ENCODE measurements at regions not wholly inside any gene's neighbourhood (a gene's known extent, or its start where the extent isn't known, plus 50 kb on each side); places are given as distances from the start of the nearest gene placed in this dataset.
"Not testable (repeated sequence)": the region's sequence is repeated elsewhere in the genome, so short reads cannot be mapped to it uniquely, and the experiment has no call there.

- Histone ChIP-seq H3K4me1 (ENCODE audit: insufficient read depth, low read length) (peaks cover 15% of the 10 kb centered on the region; the same call in 1 of the 2 replicates), H3K4me3 (ENCODE audit: low read length) (no peak overlapping the region), H3K9ac (ENCODE audit: low read depth, low read length) (no peak overlapping the region), H3K9me3 (ENCODE audit: insufficient read depth, low read depth, low read length) (no peaks in the 10 kb centered on the region), H3K36me3 (ENCODE audit: insufficient read depth, low read depth, low read length) (no peaks in the 10 kb centered on the region), H3K27me3 (ENCODE audit: insufficient read depth, low read length) (no peaks in the 10 kb centered on the region), H3K27ac (ENCODE audit: low read length) (no peak overlapping the region)
Measured at GRCh38 chr16:52308051-52308450, 238.9 kb downstream of the TOX3 start.

DNA sequence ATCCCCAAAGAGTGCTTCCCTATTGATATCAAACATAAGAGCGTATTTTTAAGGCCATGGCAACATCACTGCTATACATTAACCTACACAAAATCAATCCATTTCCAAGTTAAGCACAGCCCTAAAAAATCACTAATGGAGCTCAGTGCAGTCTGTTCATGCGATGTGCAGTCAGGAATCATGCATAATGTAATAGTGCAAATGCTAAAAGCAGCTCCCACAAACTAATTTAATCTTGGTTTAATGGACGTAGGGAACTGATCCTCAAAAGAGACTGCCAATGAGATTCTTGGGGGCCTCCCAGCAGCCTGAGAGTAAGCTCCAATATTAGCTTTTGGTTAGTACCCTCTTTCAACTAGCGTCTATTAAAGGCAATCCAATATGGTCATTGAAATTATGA is 245.9 kb downstream of the TOX3 start:
- no peak overlapping the region for H3K27ac ChIP-seq (ENCODE audit: low read length)
- H3K4me3 ChIP-seq (ENCODE audit: low read length) = no peak overlapping the region
- H3K36me3 ChIP-seq (ENCODE audit: insufficient read depth, low read depth, low read length) = no peaks in the 10 kb centered on the region
- no peaks in the 10 kb centered on the region for H3K9me3 ChIP-seq (ENCODE audit: insufficient read depth, low read depth, low read length)
- H3K9ac ChIP-seq (ENCODE audit: low read depth, low read length) = no peak overlapping the region
- no peaks in the 10 kb centered on the region for H3K4me1 ChIP-seq (ENCODE audit: insufficient read depth, low read length)
- H3K27me3 ChIP-seq (ENCODE audit: insufficient read depth, low read length) = no peaks in the 10 kb centered on the region

- no peaks in the 10 kb centered on the region for H3K4me1 ChIP-seq (ENCODE audit: insufficient read depth, low read length)
- H3K4me3 ChIP-seq (ENCODE audit: low read length) = no peak overlapping the region
- H3K36me3 ChIP-seq (ENCODE audit: insufficient read depth, low read depth, low read length) = no peaks in the 10 kb centered on the region
- no peak overlapping the region for H3K27ac ChIP-seq (ENCODE audit: low read length)
- no peaks in the 10 kb centered on the region for H3K27me3 ChIP-seq (ENCODE audit: insufficient read depth, low read length)
- H3K9ac ChIP-seq (ENCODE audit: low read depth, low read length) = no peak overlapping the region
- H3K9me3 ChIP-seq (ENCODE audit: insufficient read depth, low read depth, low read length) = no peaks in the 10 kb centered on the region
Measured at GRCh38 chr16:52298769-52299168, 248.2 kb downstream of the TOX3 start.

- not testable (repeated sequence) for H3K4me1 ChIP-seq (ENCODE audit: insufficient read depth, low read length); H3K9ac ChIP-seq (ENCODE audit: low read depth, low read length); H3K9me3 ChIP-seq (ENCODE audit: insufficient read depth, low read depth, low read length); H3K4me3 ChIP-seq (ENCODE audit: low read length); H3K27me3 ChIP-seq (ENCODE audit: insufficient read depth, low read length); H3K27ac ChIP-seq (ENCODE audit: low read length); H3K36me3 ChIP-seq (ENCODE audit: insufficient read depth, low read depth, low read length)
Measured at GRCh38 chr16:52296706-52297315, 250.1 kb downstream of the TOX3 start.

DNA sequence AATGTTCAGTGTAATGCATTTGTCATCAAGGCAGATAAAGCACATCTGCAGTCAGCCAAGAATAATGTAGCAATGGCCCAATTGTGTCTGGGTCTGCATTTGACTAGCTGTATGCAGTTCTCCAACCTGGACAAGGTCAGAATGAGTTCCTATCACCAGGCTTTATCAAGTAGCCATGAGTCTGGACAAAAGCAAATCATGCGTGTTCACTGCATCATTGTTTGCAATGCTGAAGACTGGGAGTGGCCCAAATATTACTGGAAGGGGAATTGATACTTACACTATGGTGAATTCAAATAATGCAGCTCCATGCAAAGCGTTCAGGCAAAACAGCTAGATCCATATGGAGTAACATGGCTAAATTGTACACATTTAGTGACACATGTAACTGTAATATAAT is 250.9 kb downstream of the TOX3 start:
- Histone ChIP-seq H3K4me1 (ENCODE audit: insufficient read depth, low read length) (no peaks in the 10 kb centered on the region), H3K36me3 (ENCODE audit: insufficient read depth, low read depth, low read length) (no peaks in the 10 kb centered on the region), H3K27ac (ENCODE audit: low read length) (no peak overlapping the region), H3K9ac (ENCODE audit: low read depth, low read length) (no peak overlapping the region), H3K27me3 (ENCODE audit: insufficient read depth, low read length) (no peaks in the 10 kb centered on the region), H3K9me3 (ENCODE audit: insufficient read depth, low read depth, low read length) (no peaks in the 10 kb centered on the region), H3K4me3 (ENCODE audit: low read length) (no peak overlapping the region)

DNA sequence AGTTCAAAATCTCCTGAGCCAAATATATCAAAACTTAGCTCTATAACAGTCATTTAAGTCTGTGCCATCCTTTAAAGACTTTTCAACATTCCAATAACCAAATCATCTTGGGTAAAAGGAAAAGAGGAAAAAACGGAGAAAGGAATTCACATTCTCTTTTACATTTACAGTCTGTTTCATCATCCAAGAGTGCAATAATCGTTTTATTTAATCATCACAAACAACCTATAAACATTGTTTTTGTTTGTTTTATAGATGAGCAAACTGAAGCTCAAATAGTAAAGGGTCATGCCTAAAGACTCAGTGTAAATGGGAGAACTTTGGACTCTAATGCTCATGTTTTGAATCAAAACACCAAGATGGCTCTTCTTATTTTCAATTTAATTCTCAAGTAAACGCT is 252.3 kb downstream of the TOX3 start:
- Histone ChIP-seq H3K9me3 (ENCODE audit: insufficient read depth, low read depth, low read length) (no peaks in the 10 kb centered on the region), H3K4me3 (ENCODE audit: low read length) (no peak overlapping the region), H3K27me3 (ENCODE audit: insufficient read depth, low read length) (no peaks in the 10 kb centered on the region), H3K4me1 (ENCODE audit: insufficient read depth, low read length) (no peaks in the 10 kb centered on the region), H3K36me3 (ENCODE audit: insufficient read depth, low read depth, low read length) (no peaks in the 10 kb centered on the region), H3K27ac (ENCODE audit: low read length) (no peak overlapping the region), H3K9ac (ENCODE audit: low read depth, low read length) (no peak overlapping the region)

DNA sequence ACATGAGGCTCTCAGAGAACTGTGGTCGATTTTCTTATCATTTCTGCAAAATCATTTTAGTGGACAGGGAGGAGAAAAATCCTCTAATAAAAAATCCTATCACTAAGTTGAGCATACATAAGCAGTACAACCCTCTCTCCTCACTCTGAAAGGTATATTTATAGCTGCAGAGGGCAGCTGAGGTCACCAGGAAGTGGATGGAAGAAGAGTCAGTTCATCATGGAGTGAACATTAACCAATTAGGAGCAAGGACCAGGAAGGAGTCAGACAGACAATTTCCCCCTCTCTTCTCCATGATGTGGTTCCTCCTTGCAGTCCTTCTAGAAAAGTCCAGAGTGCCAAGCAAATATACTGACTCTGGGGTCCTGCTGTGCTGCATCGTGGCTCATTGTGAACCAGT is 253.7 kb downstream of the TOX3 start:
- H3K36me3 ChIP-seq (ENCODE audit: insufficient read depth, low read depth, low read length) = no peaks in the 10 kb centered on the region
- H3K9me3 ChIP-seq (ENCODE audit: insufficient read depth, low read depth, low read length) = no peaks in the 10 kb centered on the region
- H3K27me3 ChIP-seq (ENCODE audit: insufficient read depth, low read length) = no peaks in the 10 kb centered on the region
- H3K4me3 ChIP-seq (ENCODE audit: low read length) = no peak overlapping the region
- H3K4me1 ChIP-seq (ENCODE audit: insufficient read depth, low read length) = no peaks in the 10 kb centered on the region
- no peak overlapping the region for H3K9ac ChIP-seq (ENCODE audit: low read depth, low read length)
- no peak overlapping the region for H3K27ac ChIP-seq (ENCODE audit: low read length)

DNA sequence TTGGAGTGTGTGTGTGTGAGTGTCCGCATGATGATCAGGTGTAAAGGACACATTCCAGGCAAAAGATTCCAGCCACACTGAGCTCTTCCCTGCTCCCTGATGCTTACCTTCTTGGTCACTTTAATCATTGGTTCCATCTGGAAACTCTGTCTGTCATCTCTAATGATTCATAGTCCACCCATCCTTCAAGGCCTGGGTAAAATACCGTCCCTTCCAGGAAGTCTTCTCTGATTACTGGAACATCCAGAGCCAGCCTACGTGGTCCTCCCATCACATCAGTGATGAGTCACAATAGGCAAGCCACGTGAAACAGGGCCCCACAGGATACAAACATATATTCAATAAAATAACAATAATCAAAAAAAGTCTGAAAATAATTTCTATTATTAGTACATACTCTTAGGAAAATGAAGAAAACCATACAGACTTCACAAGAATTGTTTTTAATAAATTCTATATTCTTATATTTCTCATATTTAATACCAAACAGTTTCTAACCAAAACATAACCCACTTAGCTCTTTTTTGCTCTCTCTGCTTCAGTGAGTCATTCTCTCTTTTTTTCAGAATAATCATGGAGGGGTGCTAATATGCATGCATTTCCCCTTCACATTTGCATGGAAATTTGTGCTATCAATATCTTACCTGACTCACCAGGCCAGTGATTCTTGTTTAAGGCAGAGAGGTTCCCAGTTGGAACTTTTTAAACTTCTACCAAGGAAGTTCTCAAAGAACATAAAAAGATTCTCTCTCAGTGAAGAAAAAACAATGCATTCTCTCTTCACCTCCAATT is 263.2 kb downstream of the TOX3 start:
- no peak overlapping the region for H3K4me3 ChIP-seq (ENCODE audit: low read length)
- no peaks in the 10 kb centered on the region for H3K4me1 ChIP-seq (ENCODE audit: insufficient read depth, low read length)
- H3K9me3 ChIP-seq (ENCODE audit: insufficient read depth, low read depth, low read length) = no peaks in the 10 kb centered on the region
- no peak overlapping the region for H3K27ac ChIP-seq (ENCODE audit: low read length)
- H3K9ac ChIP-seq (ENCODE audit: low read depth, low read length) = no peak overlapping the region
- no peaks in the 10 kb centered on the region for H3K36me3 ChIP-seq (ENCODE audit: insufficient read depth, low read depth, low read length)
- no peaks in the 10 kb centered on the region for H3K27me3 ChIP-seq (ENCODE audit: insufficient read depth, low read length)

- Histone ChIP-seq H3K27ac (ENCODE audit: low read length) (no peak overlapping the region), H3K4me3 (ENCODE audit: low read length) (no peak overlapping the region), H3K9ac (ENCODE audit: low read depth, low read length) (no peak overlapping the region), H3K9me3 (ENCODE audit: insufficient read depth, low read depth, low read length) (no peaks in the 10 kb centered on the region), H3K36me3 (ENCODE audit: insufficient read depth, low read depth, low read length) (no peaks in the 10 kb centered on the region), H3K4me1 (ENCODE audit: insufficient read depth, low read length) (no peaks in the 10 kb centered on the region), H3K27me3 (ENCODE audit: insufficient read depth, low read length) (no peaks in the 10 kb centered on the region)
Measured at GRCh38 chr16:52283018-52283417, 263.9 kb downstream of the TOX3 start.

GRCh38 chr16:52280086-52280485 is 266.9 kb downstream of the TOX3 start:
- H3K27me3 ChIP-seq (ENCODE audit: insufficient read depth, low read length) = no peaks in the 10 kb centered on the region
- H3K4me3 ChIP-seq (ENCODE audit: low read length) = no peak overlapping the region
- no peak overlapping the region for H3K9ac ChIP-seq (ENCODE audit: low read depth, low read length)
- H3K9me3 ChIP-seq (ENCODE audit: insufficient read depth, low read depth, low read length) = no peaks in the 10 kb centered on the region
- no peak overlapping the region for H3K27ac ChIP-seq (ENCODE audit: low read length)
- H3K4me1 ChIP-seq (ENCODE audit: insufficient read depth, low read length) = no peaks in the 10 kb centered on the region
- no peaks in the 10 kb centered on the region for H3K36me3 ChIP-seq (ENCODE audit: insufficient read depth, low read depth, low read length)

- Histone ChIP-seq H3K4me3 (ENCODE audit: low read length) (no peak overlapping the region), H3K9me3 (ENCODE audit: insufficient read depth, low read depth, low read length) (no peaks in the 10 kb centered on the region)
Measured at GRCh38 chr16:52271088-52271750, 275.7 kb downstream of the TOX3 start.

DNA sequence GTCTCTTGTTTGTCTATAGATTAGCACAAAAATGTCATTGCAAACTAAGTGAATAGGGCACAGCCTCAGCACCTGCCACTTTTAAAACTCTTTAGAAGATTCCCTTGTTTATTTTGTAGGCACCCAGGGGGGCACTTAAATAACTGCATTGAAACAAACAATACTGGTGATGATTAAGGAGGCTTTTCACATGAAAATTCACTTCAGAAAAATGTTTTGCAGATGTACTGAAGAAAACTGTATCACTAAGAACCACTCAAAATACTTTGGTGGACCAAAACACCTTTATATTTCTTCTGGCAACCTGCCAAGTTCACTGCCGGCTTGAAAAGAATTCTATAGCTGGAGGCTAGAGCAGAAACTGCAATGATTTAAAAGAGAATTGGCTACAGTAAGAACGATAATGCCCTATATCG is 281.5 kb downstream of the TOX3 start:
- H3K9me3 ChIP-seq (ENCODE audit: insufficient read depth, low read depth, low read length) = no peaks in the 10 kb centered on the region
- no peaks in the 10 kb centered on the region for H3K27me3 ChIP-seq (ENCODE audit: insufficient read depth, low read length)
- no peak overlapping the region; the same call in 1 of the 2 replicates for H3K4me3 ChIP-seq (ENCODE audit: low read length)
- H3K4me1 ChIP-seq (ENCODE audit: insufficient read depth, low read length) = peaks cover 47% of the 10 kb centered on the region
- H3K9ac ChIP-seq (ENCODE audit: low read depth, low read length) = peak overlapping the region; percentile 46; the same call in 1 of the 2 replicates
- peak overlapping the region; percentile 66 for H3K27ac ChIP-seq (ENCODE audit: low read length)
- no peaks in the 10 kb centered on the region for H3K36me3 ChIP-seq (ENCODE audit: insufficient read depth, low read depth, low read length)

More at GRCh38 chr16:52271088-52271750, 275.7 kb downstream of the TOX3 start:
- H3K36me3 ChIP-seq (ENCODE audit: insufficient read depth, low read depth, low read length) = no peaks in the 10 kb centered on the region
- no peak overlapping the region for H3K9ac ChIP-seq (ENCODE audit: low read depth, low read length)
- H3K27ac ChIP-seq (ENCODE audit: low read length) = no peak overlapping the region
- H3K4me1 ChIP-seq (ENCODE audit: insufficient read depth, low read length) = peaks cover 17% of the 10 kb centered on the region
- no peaks in the 10 kb centered on the region for H3K27me3 ChIP-seq (ENCODE audit: insufficient read depth, low read length)
